ENCODE measurements at regions not wholly inside any gene's neighbourhood (a gene's known extent, or its start where the extent isn't known, plus 50 kb on each side); places are given as distances from the start of the nearest gene placed in this dataset.
"Not testable (repeated sequence)": the region's sequence is repeated elsewhere in the genome, so short reads cannot be mapped to it uniquely, and the experiment has no call there.

DNA sequence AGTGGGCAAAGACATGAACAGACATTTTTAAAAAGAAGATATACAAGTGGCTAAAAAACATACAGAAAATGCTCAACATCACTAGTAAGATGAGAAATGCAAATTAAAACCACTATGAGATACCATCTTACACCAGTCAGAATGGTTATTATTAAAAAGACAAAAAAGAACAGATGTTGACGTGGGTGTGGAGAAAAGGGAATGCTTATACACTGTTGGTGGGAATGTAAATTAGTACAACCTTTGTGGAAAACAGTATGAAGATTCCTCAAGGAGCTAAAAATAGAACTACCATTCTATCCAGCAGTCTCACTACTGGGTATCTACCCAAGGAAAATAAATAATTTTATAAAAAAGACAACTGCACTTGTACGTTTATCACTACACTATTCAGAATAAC, 73.9 kb downstream of the EBNA1BP2 start:
- intact Hi-C loops (cut with micrococcal nuclease; ENCODE audit: unreplicated experiment) (no loop called here), in situ Hi-C loops (cut with HindIII; ENCODE audit: low pct_unique_long_range_greater_than_20kb, low sequenced_read_pairs) (no loop called here)
- Histone ChIP-seq H3K4me1 (ENCODE audit: control insufficient read depth, insufficient read depth, low read length) (no peaks in the 10 kb centered on the region), H3K36me3 (ENCODE audit: control insufficient read depth, insufficient read depth, low read length) (no peaks in the 10 kb centered on the region), H3K27ac (ENCODE audit: low read length) (no peak overlapping the region), H3K27me3 (ENCODE audit: control insufficient read depth, insufficient read depth, low read length) (peaks cover under 1% of the 10 kb centered on the region; the same call in 1 of the 2 replicates), H3K9me3 (ENCODE audit: control insufficient read depth, insufficient read depth, low read depth, low read length) (no peaks in the 10 kb centered on the region), H3K4me3 (ENCODE audit: low read depth in 2 of 2, low read length in 2 of 2) (no peak overlapping the region)
- BruUV-seq (replicated peaks) = no TSS peak
- CTCF ChIA-PET = no interaction called here
- POLR2A ChIA-PET = interaction anchor here (0.6 to 0.9 kb wide), 2 partner anchors 14 to 29 kb away, joined by 3 to 4 read pairs; no protein-coding TSS in a partner anchor
- TF ChIP-seq TCF7L2 (IDR thresholded peaks at IDR 0.05; ENCODE audit: low read depth, low read length) (no peak), SIN3A (IDR thresholded peaks at IDR 0.05; ENCODE audit: borderline replicate concordance, insufficient read depth, low read depth, low read length) (no peak), POLR2AphosphoS5 (IDR thresholded peaks at IDR 0.05; ENCODE audit: low read depth, low read length) (no peak), CTCF (IDR thresholded peaks at IDR 0.05) (no peak)
- TF ChIP-seq, protein P1, sequence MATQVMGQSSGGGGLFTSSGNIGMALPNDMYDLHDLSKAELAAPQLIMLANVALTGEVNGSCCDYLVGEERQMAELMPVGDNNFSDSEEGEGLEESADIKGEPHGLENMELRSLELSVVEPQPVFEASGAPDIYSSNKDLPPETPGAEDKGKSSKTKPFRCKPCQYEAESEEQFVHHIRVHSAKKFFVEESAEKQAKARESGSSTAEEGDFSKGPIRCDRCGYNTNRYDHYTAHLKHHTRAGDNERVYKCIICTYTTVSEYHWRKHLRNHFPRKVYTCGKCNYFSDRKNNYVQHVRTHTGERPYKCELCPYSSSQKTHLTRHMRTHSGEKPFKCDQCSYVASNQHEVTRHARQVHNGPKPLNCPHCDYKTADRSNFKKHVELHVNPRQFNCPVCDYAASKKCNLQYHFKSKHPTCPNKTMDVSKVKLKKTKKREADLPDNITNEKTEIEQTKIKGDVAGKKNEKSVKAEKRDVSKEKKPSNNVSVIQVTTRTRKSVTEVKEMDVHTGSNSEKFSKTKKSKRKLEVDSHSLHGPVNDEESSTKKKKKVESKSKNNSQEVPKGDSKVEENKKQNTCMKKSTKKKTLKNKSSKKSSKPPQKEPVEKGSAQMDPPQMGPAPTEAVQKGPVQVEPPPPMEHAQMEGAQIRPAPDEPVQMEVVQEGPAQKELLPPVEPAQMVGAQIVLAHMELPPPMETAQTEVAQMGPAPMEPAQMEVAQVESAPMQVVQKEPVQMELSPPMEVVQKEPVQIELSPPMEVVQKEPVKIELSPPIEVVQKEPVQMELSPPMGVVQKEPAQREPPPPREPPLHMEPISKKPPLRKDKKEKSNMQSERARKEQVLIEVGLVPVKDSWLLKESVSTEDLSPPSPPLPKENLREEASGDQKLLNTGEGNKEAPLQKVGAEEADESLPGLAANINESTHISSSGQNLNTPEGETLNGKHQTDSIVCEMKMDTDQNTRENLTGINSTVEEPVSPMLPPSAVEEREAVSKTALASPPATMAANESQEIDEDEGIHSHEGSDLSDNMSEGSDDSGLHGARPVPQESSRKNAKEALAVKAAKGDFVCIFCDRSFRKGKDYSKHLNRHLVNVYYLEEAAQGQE (IDR thresholded peaks at IDR 0.05; ENCODE audit: insufficient read depth in 1 of 2, low read depth in 2 of 2, low read length in 1 of 2) = no peak
- DNase-seq (ENCODE audit: low read depth, low spot score) (no peak), ATAC-seq (no peak)

DNA sequence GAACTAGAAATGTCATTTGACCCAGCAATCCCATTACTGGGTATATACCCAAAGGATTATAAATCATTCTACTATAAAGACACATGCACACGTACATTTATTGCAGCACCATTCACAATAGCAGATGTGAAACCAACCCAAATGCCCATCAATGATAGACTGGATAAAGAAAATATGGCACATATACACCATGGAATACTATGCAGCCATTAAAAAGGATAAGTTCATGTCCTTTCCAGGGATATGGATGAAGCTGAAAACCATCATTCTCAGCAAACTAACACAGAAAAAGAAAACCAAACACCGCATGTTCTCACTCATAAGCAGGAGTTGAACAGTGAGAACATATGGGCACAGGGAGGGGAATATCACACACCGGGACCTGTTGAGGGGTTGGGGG, 75.6 kb downstream of the EBNA1BP2 start:
- H3K27ac ChIP-seq (ENCODE audit: low read length); H3K4me3 ChIP-seq (ENCODE audit: low read depth in 2 of 2, low read length in 2 of 2); BruUV-seq (replicated peaks); in situ Hi-C loops (cut with HindIII; ENCODE audit: low pct_unique_long_range_greater_than_20kb, low sequenced_read_pairs); ATAC-seq; intact Hi-C loops (cut with micrococcal nuclease; ENCODE audit: unreplicated experiment); H3K9me3 ChIP-seq (ENCODE audit: control insufficient read depth, insufficient read depth, low read depth, low read length); DNase-seq (ENCODE audit: low read depth, low spot score); POLR2A ChIA-PET; H3K36me3 ChIP-seq (ENCODE audit: control insufficient read depth, insufficient read depth, low read length); CTCF ChIA-PET; H3K4me1 ChIP-seq (ENCODE audit: control insufficient read depth, insufficient read depth, low read length); H3K27me3 ChIP-seq (ENCODE audit: control insufficient read depth, insufficient read depth, low read length): not testable (repeated sequence)

GRCh38 chr1:43090812-43091211, 81.3 kb downstream of the EBNA1BP2 start:
- BruUV-seq (replicated peaks); CTCF ChIA-PET; H3K27ac ChIP-seq (ENCODE audit: low read length); H3K4me1 ChIP-seq (ENCODE audit: control insufficient read depth, insufficient read depth, low read length); H3K9me3 ChIP-seq (ENCODE audit: control insufficient read depth, insufficient read depth, low read depth, low read length); H3K4me3 ChIP-seq (ENCODE audit: low read depth in 2 of 2, low read length in 2 of 2); H3K36me3 ChIP-seq (ENCODE audit: control insufficient read depth, insufficient read depth, low read length); intact Hi-C loops (cut with micrococcal nuclease; ENCODE audit: unreplicated experiment); H3K27me3 ChIP-seq (ENCODE audit: control insufficient read depth, insufficient read depth, low read length); DNase-seq (ENCODE audit: low read depth, low spot score); in situ Hi-C loops (cut with HindIII; ENCODE audit: low pct_unique_long_range_greater_than_20kb, low sequenced_read_pairs); POLR2A ChIA-PET; ATAC-seq: not testable (repeated sequence)

DNA sequence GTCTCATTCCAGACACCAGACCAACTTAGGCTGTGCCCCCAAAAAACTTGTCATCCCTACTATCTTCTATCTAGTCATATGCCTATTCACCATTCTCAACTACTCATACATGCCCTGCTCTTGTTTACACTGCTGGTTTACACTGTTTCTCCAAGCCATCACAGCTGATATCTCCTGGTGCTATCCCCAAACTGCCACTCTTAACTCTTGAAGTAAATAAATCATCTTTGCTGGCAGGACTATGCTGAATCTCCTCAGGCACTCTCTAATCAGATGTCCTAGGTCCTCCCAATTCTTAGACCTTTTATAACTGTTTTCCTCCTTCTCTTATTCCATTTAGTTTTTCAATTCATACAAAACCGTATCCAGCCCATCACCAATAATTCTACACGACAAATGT, 81.9 kb downstream of the EBNA1BP2 start:
- H3K27ac ChIP-seq (ENCODE audit: low read length); ATAC-seq; intact Hi-C loops (cut with micrococcal nuclease; ENCODE audit: unreplicated experiment); H3K27me3 ChIP-seq (ENCODE audit: control insufficient read depth, insufficient read depth, low read length); POLR2A ChIA-PET; DNase-seq (ENCODE audit: low read depth, low spot score); H3K9me3 ChIP-seq (ENCODE audit: control insufficient read depth, insufficient read depth, low read depth, low read length); H3K4me3 ChIP-seq (ENCODE audit: low read depth in 2 of 2, low read length in 2 of 2); in situ Hi-C loops (cut with HindIII; ENCODE audit: low pct_unique_long_range_greater_than_20kb, low sequenced_read_pairs); H3K36me3 ChIP-seq (ENCODE audit: control insufficient read depth, insufficient read depth, low read length); H3K4me1 ChIP-seq (ENCODE audit: control insufficient read depth, insufficient read depth, low read length); CTCF ChIA-PET; BruUV-seq (replicated peaks): not testable (repeated sequence)

All from Panc1 (cell line).